IPS DF 19.7 (cell line): ENCODE measurements at regions not wholly inside any gene's neighbourhood (a gene's known extent, or its start where the extent isn't known, plus 50 kb on each side); places are given as distances from the start of the nearest gene placed in this dataset.
"Not testable (repeated sequence)": the region's sequence is repeated elsewhere in the genome, so short reads cannot be mapped to it uniquely, and the experiment has no call there.

Source experiments
- DNase-seq: peaks from one replicate; pipeline ENCODE4 v3.0.0-alpha.2; 2013; ENCODE audit warnings: low read depth, low spot score

GRCh38 chr2:153623020-153623419 is 144.5 kb upstream of the RPRM start:
- no peak for DNase-seq

- no peak for DNase-seq
Measured at GRCh38 chr2:153626676-153627075, 148.1 kb upstream of the RPRM start.

GRCh38 chr2:153635494-153635893 is 156.9 kb upstream of the RPRM start:
- no peak for DNase-seq

GRCh38 chr2:153641046-153641445 is 162.5 kb upstream of the RPRM start:
- DNase-seq, result no peak

GRCh38 chr2:153644955-153645354 is 166.4 kb upstream of the RPRM start:
- DNase-seq, result no peak

- DNase-seq, result no peak
Measured at GRCh38 chr2:153645599-153645998, 167.0 kb upstream of the RPRM start.

GRCh38 chr2:153657651-153658050 is 179.1 kb upstream of the RPRM start:
- DNase-seq, result no peak

GRCh38 chr2:153661801-153662200 is 183.2 kb upstream of the RPRM start:
- DNase-seq, result no peak

GRCh38 chr2:153663371-153663770 is 184.8 kb upstream of the RPRM start:
- DNase-seq, result no peak

GRCh38 chr2:153664009-153664408 is 185.4 kb upstream of the RPRM start:
- not testable (repeated sequence) for DNase-seq

GRCh38 chr2:153667475-153667874 is 188.9 kb upstream of the RPRM start:
- DNase-seq, result no peak

GRCh38 chr2:153668923-153669322 is 190.4 kb upstream of the RPRM start:
- DNase-seq, result no peak

GRCh38 chr2:153710128-153710527 is 161.6 kb upstream of the GALNT13 start:
- no peak for DNase-seq

GRCh38 chr2:153715218-153715850 is 156.4 kb upstream of the GALNT13 start:
- no peak for DNase-seq

GRCh38 chr2:153717060-153717459 is 154.7 kb upstream of the GALNT13 start:
- DNase-seq, result no peak

- DNase-seq, result no peak
Measured at GRCh38 chr2:153739394-153739793, 132.3 kb upstream of the GALNT13 start.

- no peak for DNase-seq
Measured at GRCh38 chr2:153761936-153762335, 109.8 kb upstream of the GALNT13 start.

GRCh38 chr2:153766415-153766814 is 105.3 kb upstream of the GALNT13 start:
- DNase-seq, result no peak

GRCh38 chr2:153770359-153770991 is 101.2 kb upstream of the GALNT13 start:
- DNase-seq, result no peak

- no peak for DNase-seq
Measured at GRCh38 chr2:153780241-153780640, 91.5 kb upstream of the GALNT13 start.

GRCh38 chr2:153786016-153786415 is 85.7 kb upstream of the GALNT13 start:
- no peak for DNase-seq

GRCh38 chr2:153787612-153788011 is 84.1 kb upstream of the GALNT13 start:
- DNase-seq, result no peak

- no peak for DNase-seq
Measured at GRCh38 chr2:153802671-153803070, 69.1 kb upstream of the GALNT13 start.

- DNase-seq, result no peak
Measured at GRCh38 chr2:153808679-153809078, 63.0 kb upstream of the GALNT13 start.
